Astrocyte (in vitro differentiated cells and primary cell): ENCODE measurements at regions not wholly inside any gene's neighbourhood (a gene's known extent, or its start where the extent isn't known, plus 50 kb on each side); places are given as distances from the start of the nearest gene placed in this dataset.

Experiments used
- DNase-seq: peaks from one replicate; pipeline ENCODE4 v3.0.0-alpha.2; 2010; ENCODE audit warnings: low read depth
- FAIRE-seq: peaks from 2 replicates; lab custom pipeline; 2011; peaks lifted over from hg19 to GRCh38; lab: Jason Lieb, UNC
- H2AFZ ChIP-seq: 2 replicates; pipeline ENCODE4 v1.6.0; 2012; ENCODE audit warnings: low read depth, low read length, inconsistent platforms
- H3K27ac ChIP-seq: 2 replicates; pipeline ENCODE4 v1.5.1; 2011; ENCODE audit warnings: low read depth, low read length, inconsistent platforms
- H3K27me3 ChIP-seq: 2 replicates; pipeline ENCODE4 v1.6.0; 2011; ENCODE audit warnings: low read length, inconsistent platforms; ENCODE audit not compliant: insufficient read depth
- H3K36me3 ChIP-seq: 2 replicates; pipeline ENCODE4 v1.5.1; 2011; ENCODE audit warnings: low read length, inconsistent platforms; ENCODE audit not compliant: insufficient read depth
- H3K4me1 ChIP-seq: 2 replicates; pipeline ENCODE4 v1.5.1; 2011; ENCODE audit warnings: low read length, inconsistent platforms; ENCODE audit not compliant: insufficient read depth
- H3K4me2 ChIP-seq: 2 replicates; pipeline ENCODE4 v1.6.0; 2012; ENCODE audit warnings: low read length, inconsistent platforms
- H3K4me3 ChIP-seq: 2 replicates; pipeline ENCODE4 v1.5.1; 2011; ENCODE audit warnings: low read depth, mild to moderate bottlenecking, low read length, inconsistent platforms; ENCODE audit not compliant: insufficient read depth
- H3K79me2 ChIP-seq: 2 replicates; pipeline ENCODE4 v1.6.0; 2012; ENCODE audit warnings: mild to moderate bottlenecking, low read length, inconsistent platforms; ENCODE audit not compliant: insufficient read depth
- H3K9ac ChIP-seq: 2 replicates; pipeline ENCODE4 v1.6.0; 2012; ENCODE audit warnings: mild to moderate bottlenecking, low read length, inconsistent platforms
- H3K9me3 ChIP-seq: 2 replicates; pipeline ENCODE4 v1.5.1; 2012; ENCODE audit warnings: low read depth, mild to moderate bottlenecking, low read length, inconsistent platforms; ENCODE audit not compliant: insufficient read depth
- H4K20me1 ChIP-seq: 2 replicates; pipeline ENCODE4 v1.6.0; 2012; ENCODE audit warnings: low read length, inconsistent platforms; ENCODE audit not compliant: insufficient read depth
- H3K27ac Mint-ChIP-seq: one replicate; pipeline ENCODE4 v1.8.0; 2021; ENCODE audit warnings: mild to moderate bottlenecking, mixed read lengths; ENCODE audit not compliant: unreplicated experiment
- H3K27me3 Mint-ChIP-seq: one replicate; pipeline ENCODE4 v1.8.0; 2021; ENCODE audit warnings: low read depth, mixed read lengths; ENCODE audit not compliant: unreplicated experiment
- H3K36me3 Mint-ChIP-seq: one replicate; pipeline ENCODE4 v1.8.0; 2021; ENCODE audit warnings: low read depth, mixed read lengths; ENCODE audit not compliant: unreplicated experiment
- H3K4me1 Mint-ChIP-seq: one replicate; pipeline ENCODE4 v1.8.0; 2021; ENCODE audit warnings: low read depth, mixed read lengths; ENCODE audit not compliant: unreplicated experiment
- H3K4me3 Mint-ChIP-seq: one replicate; pipeline ENCODE4 v1.8.0; 2021; ENCODE audit warnings: mild to moderate bottlenecking, moderate library complexity, mixed read lengths; ENCODE audit not compliant: unreplicated experiment
- H3K9me3 Mint-ChIP-seq: one replicate; pipeline ENCODE4 v1.8.0; 2021; ENCODE audit warnings: mild to moderate bottlenecking, mixed read lengths; ENCODE audit not compliant: unreplicated experiment
- CTCF ChIP-seq: IDR thresholded peaks from 2 replicates; pipeline ENCODE4 v1.5.1; 2011; ENCODE audit warnings: low read depth, mild to moderate bottlenecking, inconsistent platforms, low read length, moderate library complexity; ENCODE audit not compliant: insufficient read depth
- EZH2 ChIP-seq: IDR thresholded peaks from 2 replicates; pipeline ENCODE4 v1.6.1; 2012; ENCODE audit warnings: mild to moderate bottlenecking, low read length, inconsistent platforms; ENCODE audit not compliant: insufficient read depth

GRCh38 chr5:91888810-91889209 lies 505.7 kb upstream of the ARRDC3 start:
- no peaks in the 10 kb centered on the region for H3K27me3 ChIP-seq
- Mint-ChIP-seq H3K4me3 (no peak overlapping the region), H3K9me3 (peaks cover 3% of the 10 kb centered on the region), H3K27ac (no peak overlapping the region), H3K27me3 (no peaks in the 10 kb centered on the region), H3K36me3 (no peaks in the 10 kb centered on the region), H3K4me1 (no peaks in the 10 kb centered on the region)
- H3K79me2 ChIP-seq: no peaks in the 10 kb centered on the region
- H3K4me2 ChIP-seq: no peak overlapping the region
- no peaks in the 10 kb centered on the region for H4K20me1 ChIP-seq
- no peak for FAIRE-seq
- TF ChIP-seq EZH2 (no peak), CTCF (no peak)
- H2AFZ ChIP-seq: no peak overlapping the region
- no peaks in the 10 kb centered on the region for H3K4me1 ChIP-seq
- no peaks in the 10 kb centered on the region for H3K36me3 ChIP-seq
- H3K9ac ChIP-seq: no peak overlapping the region
- no peak overlapping the region for H3K27ac ChIP-seq
- no peak for DNase-seq
- H3K4me3 ChIP-seq: no peak overlapping the region
- H3K9me3 ChIP-seq: no peaks in the 10 kb centered on the region

- no peak overlapping the region for H3K27ac Mint-ChIP-seq
- FAIRE-seq (no peak), DNase-seq (no peak)
- H3K4me1 Mint-ChIP-seq: no peaks in the 10 kb centered on the region
- no peak overlapping the region for H3K4me3 Mint-ChIP-seq
- H3K9me3 Mint-ChIP-seq: peaks cover 3% of the 10 kb centered on the region
- no peak overlapping the region for H3K27ac ChIP-seq
- H3K9me3 ChIP-seq: no peaks in the 10 kb centered on the region
- H3K4me1 ChIP-seq: no peaks in the 10 kb centered on the region
- H2AFZ ChIP-seq: no peak overlapping the region
- no peaks in the 10 kb centered on the region for H3K27me3 Mint-ChIP-seq
- H3K27me3 ChIP-seq: no peaks in the 10 kb centered on the region
- H3K4me3 ChIP-seq: no peak overlapping the region
- TF ChIP-seq CTCF (no peak), EZH2 (no peak)
- H3K9ac ChIP-seq: no peak overlapping the region
- no peaks in the 10 kb centered on the region for H3K36me3 ChIP-seq
- H4K20me1 ChIP-seq: no peaks in the 10 kb centered on the region
- no peaks in the 10 kb centered on the region for H3K79me2 ChIP-seq
- H3K36me3 Mint-ChIP-seq: no peaks in the 10 kb centered on the region
- no peak overlapping the region for H3K4me2 ChIP-seq
Measured at GRCh38 chr5:91885291-91886265, 502.5 kb upstream of the ARRDC3 start.

- H3K27ac ChIP-seq: no peak overlapping the region
- no peaks in the 10 kb centered on the region for H3K27me3 ChIP-seq
- no peak overlapping the region for H3K4me2 ChIP-seq
- no peak overlapping the region for H3K4me3 Mint-ChIP-seq
- no peak overlapping the region for H3K27ac Mint-ChIP-seq
- no peaks in the 10 kb centered on the region for H3K4me1 Mint-ChIP-seq
- no peaks in the 10 kb centered on the region for H3K27me3 Mint-ChIP-seq
- no peaks in the 10 kb centered on the region for H3K36me3 ChIP-seq
- H3K79me2 ChIP-seq: no peaks in the 10 kb centered on the region
- H3K4me3 ChIP-seq: no peak overlapping the region
- H2AFZ ChIP-seq: no peak overlapping the region
- H3K9me3 Mint-ChIP-seq: peaks cover 2% of the 10 kb centered on the region
- no peaks in the 10 kb centered on the region for H3K4me1 ChIP-seq
- no peaks in the 10 kb centered on the region for H3K9me3 ChIP-seq
- H3K36me3 Mint-ChIP-seq: no peaks in the 10 kb centered on the region
- DNase-seq (no peak), FAIRE-seq (no peak)
- H3K9ac ChIP-seq: no peak overlapping the region
- TF ChIP-seq EZH2: no peak
- TF ChIP-seq CTCF: no peak
- H4K20me1 ChIP-seq: no peaks in the 10 kb centered on the region
Measured at GRCh38 chr5:91884036-91884435, 500.9 kb upstream of the ARRDC3 start.
